GM19397 (cell line): ENCODE measurements at regions not wholly inside any gene's neighbourhood (a gene's known extent, or its start where the extent isn't known, plus 50 kb on each side); places are given as distances from the start of the nearest gene placed in this dataset.

Source experiments
- ATAC-seq: cut with Tn5 transposase; IDR thresholded peaks from one replicate; pipeline ENCODE4 v1.9.1; 2021; ENCODE audit warnings: mild to moderate bottlenecking, moderate library complexity; ENCODE audit not compliant: unreplicated experiment

GRCh38 chr10:62653254-62653653 is 151.3 kb upstream of the ADO start:
- peak; percentile 81 for ATAC-seq

GRCh38 chr10:62654966-62655336 is 149.6 kb upstream of the ADO start:
- ATAC-seq, result no peak

DNA sequence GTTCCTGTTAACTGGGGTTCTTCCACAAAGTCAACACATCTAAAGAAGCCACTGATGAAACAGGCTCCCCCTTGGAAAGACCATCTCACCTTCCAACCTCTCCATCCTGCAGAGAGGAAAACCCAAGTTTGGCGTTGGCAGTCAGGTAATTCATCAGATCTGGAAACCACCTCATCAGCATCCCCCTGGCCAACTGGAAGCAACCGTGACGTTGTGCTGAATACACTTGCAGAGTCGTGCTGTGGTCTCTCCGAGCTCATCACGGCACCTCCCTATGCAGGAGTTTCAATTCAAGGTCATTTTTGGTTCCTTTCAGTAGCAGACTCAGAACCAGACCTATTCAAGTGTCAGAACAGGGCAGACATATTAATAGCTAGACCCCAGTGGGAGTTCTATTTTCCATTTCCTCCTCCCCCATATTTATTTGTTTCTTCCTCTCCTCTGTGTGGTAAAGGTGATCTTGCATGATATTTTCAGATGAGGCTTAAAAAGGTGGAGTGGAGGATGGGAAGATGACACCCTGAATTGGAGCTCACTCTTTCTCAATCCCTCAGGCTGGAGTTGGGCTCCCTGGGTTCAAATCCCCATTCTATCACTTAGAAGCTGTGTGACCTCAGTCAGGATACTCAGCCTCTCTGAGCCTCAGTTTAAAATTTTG is 149.1 kb upstream of the ADO start:
- peak; percentile 75 for ATAC-seq

GRCh38 chr10:62657244-62657835 is 147.2 kb upstream of the ADO start:
- ATAC-seq, result no peak

GRCh38 chr10:62658516-62658915 is 146.0 kb upstream of the ADO start:
- no peak for ATAC-seq

DNA sequence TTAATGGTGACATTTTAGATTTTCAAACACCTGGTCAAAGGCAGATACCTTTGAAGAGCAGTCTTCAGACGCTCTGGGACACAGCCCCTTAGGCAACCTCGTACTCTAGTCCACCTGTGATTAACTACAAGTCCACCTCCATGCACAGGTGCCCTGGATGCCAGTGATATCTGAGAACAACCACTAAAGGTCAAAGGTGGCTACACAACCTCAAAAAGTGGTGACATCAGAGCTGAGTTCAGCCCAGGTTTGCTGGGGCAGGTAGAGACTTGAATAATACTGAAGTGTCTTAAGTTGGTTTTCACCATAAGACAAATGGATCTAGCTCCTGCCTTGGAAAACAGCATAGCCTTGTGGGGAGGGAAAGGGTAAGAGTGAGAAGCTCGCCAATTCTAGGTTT is 143.4 kb upstream of the ADO start:
- ATAC-seq, result no peak

DNA sequence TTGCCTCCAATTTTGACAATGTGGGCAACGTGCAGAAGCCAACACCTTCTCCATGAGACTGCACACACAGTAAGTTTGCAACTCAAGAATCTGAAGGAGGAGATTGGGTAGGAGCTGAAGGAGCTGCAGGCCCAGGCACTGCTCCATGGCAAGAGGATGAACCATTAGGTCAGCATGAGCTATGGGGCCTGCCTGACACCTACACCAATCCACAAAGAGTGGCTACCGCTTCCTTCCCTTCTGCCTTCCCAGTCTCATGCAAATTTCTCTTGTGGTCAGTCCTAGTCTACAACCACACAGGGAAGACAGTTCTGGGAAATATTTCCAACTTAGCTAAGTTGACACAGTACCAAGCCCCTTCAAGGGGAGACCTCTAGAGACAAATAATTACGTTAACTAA is 142.0 kb upstream of the ADO start:
- no peak for ATAC-seq

- ATAC-seq, result no peak
These were observed 138.7 kb upstream of the ADO start for GRCh38 chr10:62665771-62666170.

DNA sequence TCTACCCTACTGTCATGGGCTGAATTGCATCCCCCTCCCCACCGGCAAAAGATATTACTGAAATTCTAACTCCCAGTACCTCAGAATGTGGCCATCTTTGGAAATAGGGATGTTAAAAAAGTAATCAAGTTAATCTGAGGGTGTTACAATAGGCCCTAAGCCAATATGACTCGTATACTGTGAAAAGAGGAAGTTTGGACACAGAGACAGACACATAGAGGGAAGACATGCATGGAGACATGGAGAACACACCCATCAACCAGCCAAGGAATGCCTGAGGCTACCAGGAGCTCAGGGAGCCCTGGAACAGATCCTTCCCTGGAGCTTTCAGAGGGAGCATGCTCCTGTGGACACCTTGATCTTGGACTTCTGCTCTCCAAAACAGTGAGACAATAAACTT is 138.2 kb upstream of the ADO start:
- no peak for ATAC-seq

GRCh38 chr10:62669341-62669740 is 135.2 kb upstream of the ADO start:
- ATAC-seq, result no peak

DNA sequence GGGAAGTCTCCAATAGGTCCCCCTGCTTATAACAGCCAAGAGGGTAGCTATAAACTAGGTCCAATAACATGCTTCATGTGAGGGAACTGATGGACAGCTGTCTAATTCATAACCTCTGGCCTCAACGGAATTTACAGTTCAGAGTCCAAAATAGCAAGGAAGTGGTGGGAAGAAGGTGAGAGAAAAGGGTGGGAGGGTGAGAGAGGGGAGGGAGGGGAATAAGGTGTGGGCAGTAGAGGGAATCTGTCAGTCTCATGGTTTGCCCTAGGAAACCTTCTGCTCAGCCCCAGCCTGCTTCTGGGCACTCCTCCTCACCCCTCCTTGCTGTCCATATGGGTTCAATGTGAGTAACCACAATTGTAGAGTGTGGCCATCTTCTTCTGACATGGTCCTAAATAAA is 133.4 kb upstream of the ADO start:
- no peak for ATAC-seq

DNA sequence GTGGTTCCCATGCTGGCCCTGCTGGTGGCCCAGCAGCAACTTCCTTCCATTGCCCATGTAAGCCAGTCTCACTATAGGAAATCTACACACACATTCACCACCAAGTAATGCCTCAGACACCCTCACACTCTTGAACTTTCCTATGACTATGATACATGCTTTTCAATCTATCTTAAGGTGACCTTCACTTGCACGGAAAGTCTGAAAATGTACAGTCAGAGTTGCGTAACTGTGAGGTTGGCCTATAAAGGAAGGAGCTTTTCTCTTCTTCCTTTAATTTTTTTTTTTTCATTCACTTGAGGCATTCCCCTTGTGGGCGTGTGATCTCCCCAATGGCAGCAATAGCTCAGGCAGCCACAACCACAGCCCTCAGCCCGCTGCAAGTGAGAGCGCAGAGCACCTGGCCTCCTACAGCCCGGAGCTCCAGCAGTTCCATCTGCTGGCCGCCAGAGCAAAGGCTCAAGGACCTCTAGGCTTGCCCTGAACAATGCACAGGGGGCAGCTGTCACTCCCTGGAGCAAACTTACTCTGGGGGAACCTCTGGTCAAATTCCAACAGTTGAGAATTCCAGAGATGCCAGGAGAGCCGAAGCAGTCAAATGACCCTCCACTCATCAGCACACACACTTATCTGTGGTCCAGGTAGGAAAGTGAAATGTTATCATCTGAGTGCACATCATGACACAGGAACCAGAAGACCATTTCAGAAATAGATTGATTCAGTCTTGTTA is 123.1 kb upstream of the ADO start:
- ATAC-seq, result peak; percentile 98

DNA sequence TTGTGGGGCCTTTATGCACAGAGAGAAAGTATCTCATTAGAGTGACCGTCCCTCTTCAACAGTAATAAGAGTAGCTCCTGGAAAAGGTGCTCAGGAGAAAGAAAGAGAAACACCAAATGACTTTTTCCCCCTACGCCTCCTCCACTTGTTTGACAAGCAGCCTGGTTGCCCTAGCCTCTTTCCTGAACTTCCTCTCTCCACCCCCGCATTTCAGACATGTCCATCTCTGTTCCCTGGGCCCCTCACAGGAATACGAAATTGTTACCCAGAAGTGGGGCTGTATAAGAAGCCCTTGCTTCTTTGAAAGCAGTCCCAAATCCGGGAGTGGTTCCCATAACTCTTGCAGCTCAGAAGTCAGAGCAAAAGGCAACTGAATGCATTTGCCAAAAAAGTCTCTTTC is 119.6 kb upstream of the ADO start:
- ATAC-seq, result no peak

DNA sequence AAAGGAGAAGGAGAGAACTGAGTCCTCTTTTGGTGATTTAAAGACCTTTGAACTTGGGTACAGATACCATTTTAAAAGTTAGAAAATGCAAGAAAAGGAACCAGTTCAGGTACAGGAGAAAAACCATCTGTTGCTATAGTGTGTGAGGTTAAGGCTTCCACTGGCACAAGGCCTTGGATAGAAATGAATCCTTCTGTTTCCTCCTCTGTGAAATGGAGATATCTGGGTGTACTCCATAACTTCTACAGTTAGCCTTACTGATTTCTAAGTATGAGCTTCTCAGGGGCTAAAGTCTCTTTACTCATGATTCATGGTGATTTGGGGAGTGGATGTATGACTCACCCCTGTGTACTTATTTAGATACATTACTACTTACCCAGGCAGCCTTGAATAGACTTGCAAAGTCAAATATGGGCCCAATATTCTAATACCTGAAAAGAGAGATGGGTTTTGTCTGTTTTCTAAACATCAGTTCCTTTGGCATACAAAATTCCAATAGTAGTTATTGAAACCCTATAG is 117.2 kb upstream of the ADO start:
- ATAC-seq, result no peak

GRCh38 chr10:62688971-62689700 is 115.4 kb upstream of the ADO start:
- ATAC-seq, result no peak

DNA sequence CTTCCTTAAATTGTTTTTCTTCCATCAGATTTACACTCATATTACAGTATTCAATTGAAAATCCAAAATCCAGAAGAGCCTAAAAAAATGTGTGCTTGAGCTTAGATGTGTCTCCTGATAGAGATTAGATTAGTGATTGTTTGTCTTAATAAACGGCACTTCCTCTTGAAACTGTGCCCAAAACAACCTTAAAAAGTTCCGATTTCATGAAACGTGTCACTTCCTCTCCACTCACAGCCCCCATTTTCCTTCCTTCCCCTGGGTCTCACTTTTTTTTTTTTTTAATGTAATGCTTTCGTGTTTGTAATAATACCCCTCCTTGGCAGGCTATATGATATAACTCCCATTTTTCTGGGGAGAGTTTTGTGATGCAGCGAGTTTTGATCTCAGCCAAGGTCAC is 114.8 kb upstream of the ADO start:
- ATAC-seq, result no peak

- ATAC-seq, result no peak
These were observed 113.8 kb upstream of the ADO start for GRCh38 chr10:62690703-62691102.

DNA sequence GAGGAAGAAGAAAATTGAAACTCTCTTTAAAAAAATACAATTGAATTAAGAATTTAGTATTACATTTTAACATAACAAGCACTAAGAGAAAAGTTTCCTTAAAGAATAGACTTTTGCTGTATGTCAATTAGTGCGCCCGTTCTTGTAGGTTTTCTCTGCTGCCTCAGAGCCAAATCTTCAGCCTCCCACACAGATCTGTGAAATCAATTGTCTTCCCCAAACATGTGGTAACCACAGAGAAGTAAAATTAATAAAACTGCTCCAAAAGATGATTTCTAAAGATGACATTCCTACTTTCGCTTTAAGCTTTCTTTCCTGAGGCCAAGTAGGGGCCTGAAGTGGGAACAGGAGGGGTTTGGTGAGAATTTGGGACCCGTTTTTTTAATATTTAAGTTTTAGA is 113.2 kb upstream of the ADO start:
- ATAC-seq, result no peak

- ATAC-seq, result no peak
These were observed 112.4 kb upstream of the ADO start for GRCh38 chr10:62692085-62692484.

- no peak for ATAC-seq
These were observed 111.2 kb upstream of the ADO start for GRCh38 chr10:62693306-62693705.

DNA sequence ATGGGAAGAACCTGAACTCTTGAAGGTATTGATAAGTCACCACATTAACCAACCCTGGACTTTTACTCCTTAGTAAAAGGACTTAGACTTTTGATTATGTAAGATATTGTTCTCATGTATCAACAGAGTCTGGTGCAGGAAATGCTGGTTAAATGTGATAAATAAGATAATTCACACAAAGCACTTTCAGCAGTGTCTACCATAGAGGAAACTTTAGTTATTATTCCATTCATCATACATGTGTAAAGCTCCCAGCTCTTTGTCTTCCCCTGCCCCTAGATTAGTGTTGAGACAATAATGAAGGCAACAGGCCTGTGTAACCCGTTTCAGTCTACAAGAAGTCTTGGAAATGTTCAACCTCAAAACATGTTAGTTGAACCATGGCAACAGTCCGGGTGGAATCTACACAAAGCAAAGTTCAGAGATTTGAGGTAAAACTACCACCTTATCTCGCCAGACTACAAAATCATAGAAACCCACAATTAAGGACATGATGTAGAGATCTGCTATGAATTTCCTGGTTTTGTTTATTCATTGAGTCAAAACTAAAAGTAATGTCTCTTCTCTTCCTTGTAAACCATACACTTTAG is 109.9 kb upstream of the ADO start:
- ATAC-seq, result no peak
